Tibial nerve (tissue), 4 donors: ENCODE measurements at regions not wholly inside any gene's neighbourhood (a gene's known extent, or its start where the extent isn't known, plus 50 kb on each side); places are given as distances from the start of the nearest gene placed in this dataset.

Experiments
- DNase-seq, 2 donors: peaks; one replicate each; pipeline ENCODE4 v3.0.0-alpha.2; 2019; ENCODE audit warnings: low spot score in 2 of 2
- H3K27ac ChIP-seq, 4 donors: fragments of 200-600 bp; sonication (generic) in 3 of 4; one replicate each; pipeline ENCODE4 v1.5.1; 2017 to 2019; ENCODE audit warnings: mild to moderate bottlenecking in 1 of 4
- H3K27me3 ChIP-seq, 2 donors: fragments of 200-600 bp; sonication (generic) in 1 of 2; one replicate each; pipeline versions ENCODE4 v1.5.1 to v1.6.0; 2017 to 2019
- H3K36me3 ChIP-seq, 3 donors: fragments of 200-600 bp; sonication (generic); one replicate each; pipeline ENCODE4 v1.5.1; 2018 to 2019
- H3K4me1 ChIP-seq, 4 donors: fragments of 200-600 bp; sonication (generic) in 3 of 4; one replicate each; pipeline ENCODE4 v1.5.1; 2017 to 2019
- H3K4me3 ChIP-seq, 4 donors: fragments of 200-600 bp; sonication (generic) in 3 of 4; one replicate each; pipeline ENCODE4 v1.5.1; 2017 to 2019; ENCODE audit warnings: mild to moderate bottlenecking in 1 of 4, moderate library complexity in 1 of 4
- H3K9me3 ChIP-seq, 4 donors: fragments of 200-600 bp; sonication (generic) in 3 of 4; one replicate each; pipeline ENCODE4 v1.5.1; 2017 to 2019
- CTCF ChIP-seq, 5 experiments: fragments of 200-600 bp in 3 of 5; fragments of 450-650 bp in 2 of 5; sonication (generic) in 3 of 5; IDR thresholded peaks; one replicate each; pipeline ENCODE4 v1.5.1; 2016 to 2019; ENCODE audit warnings: antibody characterized with exemption in 5 of 5, mild to moderate bottlenecking in 3 of 5, moderate library complexity in 2 of 5
- EP300 ChIP-seq, 2 donors: sonication (generic); formaldehyde crosslinking; IDR thresholded peaks; one replicate each; pipeline ENCODE4 v1.6.1; 2017; ENCODE audit warnings: antibody characterized with exemption in 2 of 2, mild to moderate bottlenecking in 1 of 2
- POLR2A ChIP-seq, 2 donors: fragments of 450-650 bp; IDR thresholded peaks; one replicate each; pipeline ENCODE4 v1.6.1; 2017; ENCODE audit warnings: antibody characterized with exemption in 2 of 2, mild to moderate bottlenecking in 2 of 2, moderate library complexity in 2 of 2
- WGBS, 2 donors: methylation state at CpG; one replicate each; pipeline ENCODE4 v1.1.5; 2018; 5-methylcytosine and 5-hydroxymethylcytosine counted together

GRCh38 chr1:209100460-209100859 is 483.1 kb upstream of the CAMK1G start:
- H3K4me3 ChIP-seq, result no peak overlapping the region
- no peak for DNase-seq
- H3K27me3 ChIP-seq, result no peaks in the 10 kb centered on the region
- no peaks in the 10 kb centered on the region for H3K36me3 ChIP-seq
- no peak overlapping the region for H3K27ac ChIP-seq
- H3K9me3 ChIP-seq, result no peaks in the 10 kb centered on the region
- WGBS, 2 donors, result 82 to 87% methylated on average over 5 of the region's 5 CpGs
- H3K4me1 ChIP-seq, result no peaks in the 10 kb centered on the region
- TF ChIP-seq CTCF (IDR thresholded peaks at IDR 0.05) (no peak), POLR2A (IDR thresholded peaks at IDR 0.05) (no peak), EP300 (IDR thresholded peaks at IDR 0.05) (no peak)

GRCh38 chr1:209101106-209101505 is 482.4 kb upstream of the CAMK1G start:
- no peak overlapping the region for H3K27ac ChIP-seq
- no peaks in the 10 kb centered on the region for H3K36me3 ChIP-seq
- H3K4me3 ChIP-seq, result no peak overlapping the region
- H3K9me3 ChIP-seq, result no peaks in the 10 kb centered on the region
- WGBS, 2 donors, result 78 to 84% methylated on average over 5 of the region's 5 CpGs
- H3K27me3 ChIP-seq, result no peaks in the 10 kb centered on the region
- TF ChIP-seq POLR2A (IDR thresholded peaks at IDR 0.05) (no peak), CTCF (IDR thresholded peaks at IDR 0.05) (no peak), EP300 (IDR thresholded peaks at IDR 0.05) (no peak)
- H3K4me1 ChIP-seq, result no peaks in the 10 kb centered on the region
- DNase-seq, result no peak

- TF ChIP-seq POLR2A (IDR thresholded peaks at IDR 0.05), result no peak
- TF ChIP-seq CTCF (IDR thresholded peaks at IDR 0.05), result no peak
- TF ChIP-seq EP300 (IDR thresholded peaks at IDR 0.05), result no peak
- Histone ChIP-seq H3K4me3 (no peak overlapping the region), H3K36me3 (no peaks in the 10 kb centered on the region), H3K4me1 (no peaks in the 10 kb centered on the region), H3K27me3 (no peaks in the 10 kb centered on the region), H3K9me3 (no peaks in the 10 kb centered on the region), H3K27ac (no peak overlapping the region)
- WGBS, 2 donors, result 64 to 74% methylated on average over 4 of the region's 4 CpGs
- no peak for DNase-seq
These were observed 481.4 kb upstream of the CAMK1G start for GRCh38 chr1:209102120-209102519.

GRCh38 chr1:209102531-209102930 is 481.0 kb upstream of the CAMK1G start:
- no peak for DNase-seq
- no peak overlapping the region for H3K4me3 ChIP-seq
- H3K9me3 ChIP-seq, result no peaks in the 10 kb centered on the region
- no peak for TF ChIP-seq POLR2A (IDR thresholded peaks at IDR 0.05)
- TF ChIP-seq CTCF (IDR thresholded peaks at IDR 0.05), result no peak
- no peak for TF ChIP-seq EP300 (IDR thresholded peaks at IDR 0.05)
- H3K27me3 ChIP-seq, result no peaks in the 10 kb centered on the region
- no peaks in the 10 kb centered on the region for H3K36me3 ChIP-seq
- H3K27ac ChIP-seq, result no peak overlapping the region
- no peaks in the 10 kb centered on the region for H3K4me1 ChIP-seq
- WGBS, 2 donors, result 46 to 49% methylated on average over 4 of the region's 4 CpGs

GRCh38 chr1:209103092-209103491 is 480.4 kb upstream of the CAMK1G start:
- Histone ChIP-seq H3K27ac (no peak overlapping the region), H3K4me1 (no peaks in the 10 kb centered on the region), H3K4me3 (no peak overlapping the region), H3K36me3 (no peaks in the 10 kb centered on the region), H3K9me3 (no peaks in the 10 kb centered on the region), H3K27me3 (no peaks in the 10 kb centered on the region)
- WGBS, 2 donors, result 19 to 24% methylated on average over 4 of the region's 4 CpGs
- DNase-seq, result no peak
- TF ChIP-seq EP300 (IDR thresholded peaks at IDR 0.05) (no peak), POLR2A (IDR thresholded peaks at IDR 0.05) (no peak), CTCF (IDR thresholded peaks at IDR 0.05) (no peak)
